Esophagus (tissue), 2 donors: ENCODE measurements at regions not wholly inside any gene's neighbourhood (a gene's known extent, or its start where the extent isn't known, plus 50 kb on each side); places are given as distances from the start of the nearest gene placed in this dataset.

Experiments used
- H3K27ac ChIP-seq, 2 donors: one replicate each; pipeline ENCODE4 v1.5.1; 2013; ENCODE audit warnings: low read depth in 2 of 2, mild to moderate bottlenecking in 2 of 2, inconsistent platforms in 1 of 2, low read length in 1 of 2, moderate library complexity in 1 of 2
- H3K27me3 ChIP-seq, 2 donors: one replicate each; pipeline ENCODE4 v1.6.1; 2013; ENCODE audit warnings: low read length in 2 of 2, control low read depth in 1 of 2, mild to moderate bottlenecking in 1 of 2; ENCODE audit not compliant: insufficient read depth in 2 of 2, control insufficient read depth in 1 of 2
- H3K36me3 ChIP-seq, 2 donors: one replicate each; pipeline ENCODE4 v1.6.1; 2013; ENCODE audit warnings: low read length in 1 of 2; ENCODE audit not compliant: control insufficient read depth in 2 of 2, insufficient read depth in 2 of 2
- H3K4me1 ChIP-seq, 2 donors: one replicate each; pipeline ENCODE4 v1.6.1; 2013; ENCODE audit warnings: low read length in 1 of 2; ENCODE audit not compliant: control insufficient read depth in 2 of 2, insufficient read depth in 2 of 2
- H3K4me3 ChIP-seq, 2 donors: one replicate each; pipeline ENCODE4 v1.5.1; 2013; ENCODE audit warnings: low read length in 2 of 2, mild to moderate bottlenecking in 2 of 2, low read depth in 1 of 2, moderate library complexity in 1 of 2
- H3K9me3 ChIP-seq, 2 donors: one replicate each; pipeline ENCODE4 v1.6.1; 2013; ENCODE audit warnings: mild to moderate bottlenecking in 2 of 2, low read depth in 1 of 2, low read length in 1 of 2, moderate library complexity in 1 of 2; ENCODE audit not compliant: control insufficient read depth in 2 of 2, insufficient read depth in 1 of 2
- WGBS, 2 donors: extraction: QIAGEN DNeasy Blood & Tissue Kit; methylation state at CpG; one replicate each; pipeline ENCODE4 v1.1.7; 2013; 5-methylcytosine and 5-hydroxymethylcytosine counted together
- donor health status: healthy with polysubstance abuse.
- donor health status: Bipolar disorder and iron deficiency.

DNA sequence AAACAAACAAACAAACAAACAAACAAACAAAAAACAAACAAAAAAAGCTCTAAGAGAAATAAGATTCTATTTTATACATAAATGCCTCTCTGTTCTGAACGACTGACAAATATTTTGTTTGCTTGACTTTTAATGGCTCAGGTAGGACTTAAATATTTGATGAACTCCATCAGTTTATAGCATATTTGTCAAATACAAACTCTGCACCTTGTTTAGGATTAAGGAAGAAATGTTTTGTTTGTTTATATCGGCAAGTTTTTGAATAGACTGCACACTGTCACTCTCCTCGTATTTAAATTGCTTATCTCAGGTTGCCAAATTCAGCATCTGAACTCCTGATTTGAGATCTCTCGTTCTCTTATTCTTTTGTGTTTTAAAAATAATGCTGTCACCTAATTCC, 1499.7 kb upstream of the SLC10A2 start:
- Histone ChIP-seq H3K4me1 (no peaks in the 10 kb centered on the region), H3K36me3 (no peaks in the 10 kb centered on the region), H3K27ac (no peak overlapping the region), H3K9me3 (no peaks in the 10 kb centered on the region), H3K27me3 (no peaks in the 10 kb centered on the region), H3K4me3 (no peak overlapping the region)
- 73 to 87% methylated on average over 4 of the region's 4 CpGs for WGBS, 2 donors

- Histone ChIP-seq H3K36me3 (no peaks in the 10 kb centered on the region), H3K4me3 (no peak overlapping the region), H3K9me3 (peaks cover 0 to 2% of the 10 kb centered on the region in 2 donors), H3K27ac (no peak overlapping the region), H3K4me1 (no peaks in the 10 kb centered on the region), H3K27me3 (no peaks in the 10 kb centered on the region)
- 73% methylated on average over 1 of the region's 1 CpG for WGBS, 2 donors
These were observed 1487.7 kb upstream of the SLC10A2 start for GRCh38 chr13:104553896-104554295.

- no peak overlapping the region for H3K27ac ChIP-seq
- H3K4me1 ChIP-seq: no peaks in the 10 kb centered on the region
- peaks cover 0 to 2% of the 10 kb centered on the region in 2 donors for H3K9me3 ChIP-seq
- H3K27me3 ChIP-seq: no peaks in the 10 kb centered on the region
- no peaks in the 10 kb centered on the region for H3K36me3 ChIP-seq
- 66 to 67% methylated on average over 3 of the region's 3 CpGs for WGBS, 2 donors
- no peak overlapping the region for H3K4me3 ChIP-seq
These were observed 1487.0 kb upstream of the SLC10A2 start for GRCh38 chr13:104553186-104553585.

DNA sequence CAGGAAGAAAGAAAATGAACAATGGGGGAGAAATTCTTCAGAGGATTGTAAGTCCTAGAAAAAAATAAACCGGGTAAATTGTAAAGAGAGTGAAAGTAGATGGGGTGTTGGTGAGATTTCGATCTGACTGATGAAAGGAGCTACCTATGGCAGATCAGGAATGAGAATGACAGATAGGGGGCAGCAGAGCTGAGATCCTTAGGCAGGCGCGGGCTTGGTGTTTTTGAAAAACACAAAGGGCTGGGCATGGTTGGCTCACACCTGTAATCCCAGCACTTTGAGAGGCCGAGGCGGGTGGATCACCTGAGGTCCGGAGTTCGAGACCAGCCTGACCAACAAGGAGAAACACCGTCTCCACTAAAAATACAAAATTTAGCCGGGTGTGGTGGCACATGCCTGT, 1468.6 kb upstream of the SLC10A2 start:
- H3K27ac ChIP-seq: no peak overlapping the region
- H3K9me3 ChIP-seq: no peaks in the 10 kb centered on the region
- no peaks in the 10 kb centered on the region for H3K4me1 ChIP-seq
- WGBS, 2 donors: 93% methylated on average over 10 of the region's 10 CpGs
- H3K36me3 ChIP-seq: no peaks in the 10 kb centered on the region
- H3K4me3 ChIP-seq: no peak overlapping the region
- H3K27me3 ChIP-seq: no peaks in the 10 kb centered on the region

DNA sequence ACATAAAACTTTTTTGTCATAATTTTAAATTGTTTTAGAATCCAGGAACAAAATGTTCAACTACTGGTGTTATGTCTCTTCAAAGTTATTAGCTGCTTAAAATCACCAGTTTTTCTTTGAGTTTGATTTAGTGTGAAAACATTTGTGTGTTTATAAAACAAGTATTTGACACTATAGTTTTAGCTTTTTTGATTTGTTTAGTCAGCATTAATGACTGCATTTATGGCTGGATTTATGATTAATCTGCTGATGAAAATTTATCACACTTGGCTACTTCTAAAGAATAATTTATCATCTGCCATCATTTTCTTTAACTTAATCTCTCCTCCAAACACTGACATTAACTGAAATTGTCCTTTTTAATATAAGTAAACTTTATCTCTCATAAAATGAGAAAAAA, 1465.9 kb upstream of the SLC10A2 start:
- Histone ChIP-seq H3K27ac (no peak overlapping the region), H3K27me3 (no peaks in the 10 kb centered on the region), H3K9me3 (no peaks in the 10 kb centered on the region), H3K4me1 (no peaks in the 10 kb centered on the region), H3K4me3 (no peak overlapping the region), H3K36me3 (no peaks in the 10 kb centered on the region)

GRCh38 chr13:104530741-104531140, 1464.5 kb upstream of the SLC10A2 start:
- H3K36me3 ChIP-seq: no peaks in the 10 kb centered on the region
- H3K27me3 ChIP-seq: no peaks in the 10 kb centered on the region
- H3K27ac ChIP-seq: no peak overlapping the region
- H3K4me3 ChIP-seq: no peak overlapping the region
- no peaks in the 10 kb centered on the region for H3K4me1 ChIP-seq
- no peaks in the 10 kb centered on the region for H3K9me3 ChIP-seq

DNA sequence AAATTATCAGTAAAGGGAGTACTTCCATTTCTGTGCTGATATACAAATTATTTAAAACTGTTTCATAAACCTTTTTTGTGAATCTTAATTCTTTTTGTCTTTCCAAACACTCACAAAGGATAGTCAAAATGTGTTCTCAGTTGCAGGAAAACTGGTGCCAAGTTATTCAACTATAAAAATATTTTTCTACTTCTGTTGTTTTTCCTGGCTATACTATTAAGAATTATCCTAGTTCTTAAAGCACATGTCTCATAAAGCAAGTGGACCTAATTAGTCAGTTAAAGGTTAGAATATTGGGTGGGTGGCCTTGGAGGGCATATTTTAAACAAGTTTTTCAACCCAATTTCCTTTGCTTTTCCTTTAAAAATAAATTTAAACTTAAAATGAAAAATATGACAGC, 1460.3 kb upstream of the SLC10A2 start:
- no peaks in the 10 kb centered on the region for H3K4me1 ChIP-seq
- no peaks in the 10 kb centered on the region for H3K36me3 ChIP-seq
- no peaks in the 10 kb centered on the region for H3K27me3 ChIP-seq
- no peak overlapping the region for H3K27ac ChIP-seq
- no peak overlapping the region for H3K4me3 ChIP-seq
- H3K9me3 ChIP-seq: peaks cover 4 to 7% of the 10 kb centered on the region in 2 donors

- no peak overlapping the region for H3K27ac ChIP-seq
- H3K36me3 ChIP-seq: no peaks in the 10 kb centered on the region
- WGBS, 2 donors: 90 to 93% methylated on average over 5 of the region's 5 CpGs
These were observed 1459.2 kb upstream of the SLC10A2 start for GRCh38 chr13:104525467-104525866.

DNA sequence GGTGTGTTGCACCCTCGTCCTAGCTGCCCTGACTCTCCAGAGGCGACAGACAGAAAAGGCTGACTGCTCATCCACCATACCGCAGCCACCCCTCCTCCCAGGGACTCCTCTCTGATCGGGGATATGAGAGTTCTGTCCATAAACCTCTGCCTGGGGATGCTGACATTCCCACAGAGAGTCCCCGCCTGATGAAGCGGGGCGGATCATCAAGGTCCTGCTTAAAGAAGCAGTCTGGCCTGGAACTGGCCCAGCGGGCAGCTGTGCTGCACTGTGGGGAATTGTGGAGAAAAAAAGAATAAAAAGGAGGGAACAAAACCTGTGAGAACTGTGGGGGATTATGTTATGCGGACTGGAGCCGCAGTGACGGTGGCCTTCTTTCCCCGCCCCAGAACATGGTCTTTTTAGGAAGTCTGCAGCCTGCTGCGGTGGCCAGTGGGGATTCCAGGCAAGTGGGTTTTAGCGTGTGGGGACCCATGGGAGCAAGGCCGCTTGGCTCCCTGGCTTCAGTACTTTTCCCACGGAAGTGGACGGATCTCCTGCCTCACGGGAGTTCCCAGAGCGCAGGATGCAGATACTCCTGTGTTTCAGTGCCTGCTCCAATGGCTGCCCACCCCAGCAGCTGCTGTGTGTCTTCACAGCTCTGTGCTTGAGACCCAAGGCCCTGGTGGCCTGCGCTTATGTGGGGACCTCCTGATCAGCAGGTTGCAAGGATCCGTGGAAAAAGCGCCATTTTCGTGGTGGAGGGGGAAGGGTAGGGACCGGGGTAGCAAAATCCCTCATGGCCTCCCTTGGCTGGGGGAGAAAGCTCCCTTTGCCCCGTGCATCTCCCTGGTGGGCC, 1456.2 kb upstream of the SLC10A2 start:
- H3K27ac ChIP-seq: no peak overlapping the region
- H3K36me3 ChIP-seq: no peaks in the 10 kb centered on the region
- no peak overlapping the region for H3K4me3 ChIP-seq
- 87 to 93% methylated on average over 25 of the region's 25 CpGs for WGBS, 2 donors
- peaks cover 4 to 7% of the 10 kb centered on the region in 2 donors for H3K9me3 ChIP-seq
- no peaks in the 10 kb centered on the region for H3K27me3 ChIP-seq
- no peaks in the 10 kb centered on the region for H3K4me1 ChIP-seq

More at GRCh38 chr13:104525467-104525866, 1459.2 kb upstream of the SLC10A2 start:
- peaks cover 4 to 7% of the 10 kb centered on the region in 2 donors for H3K9me3 ChIP-seq
- no peaks in the 10 kb centered on the region for H3K27me3 ChIP-seq
- H3K4me1 ChIP-seq: no peaks in the 10 kb centered on the region
- H3K4me3 ChIP-seq: no peak overlapping the region

DNA sequence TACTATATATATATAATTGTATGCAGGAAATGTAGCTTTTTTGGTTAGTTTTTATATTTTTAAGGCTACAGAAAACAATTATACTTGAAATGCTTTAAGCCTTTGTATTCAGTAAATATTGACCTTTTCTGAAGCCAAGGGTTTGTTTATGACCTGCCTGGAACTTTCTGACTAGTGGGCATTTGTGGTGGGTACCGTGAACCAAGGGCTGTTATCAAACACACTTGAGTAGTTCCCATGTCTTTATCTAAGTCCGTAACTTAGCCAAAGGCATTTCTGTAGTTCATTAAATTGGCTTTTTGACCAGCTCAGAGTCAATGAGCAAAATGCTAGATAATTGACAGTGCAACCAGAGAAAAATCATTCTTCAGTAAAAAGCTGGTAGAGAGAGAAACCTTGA, 1444.2 kb upstream of the SLC10A2 start:
- no peak overlapping the region for H3K4me3 ChIP-seq
- no peaks in the 10 kb centered on the region for H3K36me3 ChIP-seq
- WGBS, 2 donors: 78 to 90% methylated on average over 2 of the region's 2 CpGs
- no peaks in the 10 kb centered on the region for H3K27me3 ChIP-seq
- H3K27ac ChIP-seq: no peak overlapping the region
- no peaks in the 10 kb centered on the region for H3K4me1 ChIP-seq
- H3K9me3 ChIP-seq: no peaks in the 10 kb centered on the region
